Endothelial cell of umbilical vein (primary cell): ENCODE measurements at regions not wholly inside any gene's neighbourhood (a gene's known extent, or its start where the extent isn't known, plus 50 kb on each side); places are given as distances from the start of the nearest gene placed in this dataset.

ENCODE experiments used
- CTCF ChIP-seq, 2 donors: IDR thresholded peaks; 1 replicate in 1 of 2; 2 replicates in 1 of 2; pipeline ENCODE4 v1.5.1; 2011; ENCODE audit warnings: low read length in 2 of 2, mild to moderate bottlenecking in 2 of 2, moderate library complexity in 2 of 2, control low read depth in 1 of 2, inconsistent platforms in 1 of 2, low read depth in 1 of 2; ENCODE audit not compliant: insufficient read depth in 1 of 2; ENCODE audit errors: extremely low read depth in 1 of 2
- EZH2 ChIP-seq: IDR thresholded peaks from 2 replicates; pipeline ENCODE4 v1.6.1; 2012; ENCODE audit warnings: borderline replicate concordance, low read depth, mild to moderate bottlenecking, moderate library complexity, low read length, inconsistent platforms; ENCODE audit not compliant: severe bottlenecking
- FOS ChIP-seq: IDR thresholded peaks from 2 replicates; pipeline ENCODE4 v1.6.1; 2011; ENCODE audit warnings: mild to moderate bottlenecking, low read length, moderate library complexity, borderline replicate concordance; ENCODE audit not compliant: insufficient read depth
- MYC ChIP-seq: IDR thresholded peaks from one replicate; pipeline ENCODE4 v1.6.1; 2011; ENCODE audit warnings: mild to moderate bottlenecking, low read depth, low read length
- POLR2A ChIP-seq: IDR thresholded peaks from 2 replicates; pipeline ENCODE4 v1.6.1; 2012; ENCODE audit warnings: low read depth, mild to moderate bottlenecking, control low read depth, low read length
- POLR2AphosphoS5 ChIP-seq: IDR thresholded peaks from 2 replicates; pipeline ENCODE4 v1.6.1; 2012; ENCODE audit warnings: low read depth, mild to moderate bottlenecking, control low read depth, low read length, moderate library complexity; ENCODE audit not compliant: insufficient read depth
- TF ChIP-seq, protein P1 (sequence below): IDR thresholded peaks from 2 replicates; pipeline ENCODE4 v1.6.1; 2011; ENCODE audit not compliant: insufficient read depth, insufficient read length

DNA sequence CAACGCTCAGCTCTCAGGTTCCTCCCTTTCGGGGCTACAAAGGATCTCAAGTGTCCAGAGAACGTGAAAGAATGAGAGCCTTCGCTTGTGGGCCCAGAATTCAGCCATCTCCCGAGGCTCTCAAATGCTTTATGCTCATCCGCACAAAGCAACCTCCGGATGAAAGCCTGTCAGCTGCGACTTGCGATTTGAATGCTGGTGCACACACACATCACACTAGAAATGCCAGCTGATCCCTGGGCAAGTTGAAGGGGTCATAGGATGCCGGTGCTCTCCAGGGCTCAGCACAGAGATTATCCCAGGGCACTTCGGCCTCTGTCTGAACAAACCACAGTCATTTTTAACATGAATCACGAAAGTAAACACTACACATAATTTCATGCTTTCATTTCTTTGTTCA is 141.8 kb upstream of the MYT1L start:
- TF ChIP-seq POLR2A: no peak
- TF ChIP-seq CTCF (IDR thresholded peaks at IDR 0.05; ENCODE audit: extremely low read depth in 1 of 2, insufficient read depth in 1 of 2, low read depth in 1 of 2, low read length in 2 of 2): no peak
- TF ChIP-seq EZH2: no peak
- no peak for TF ChIP-seq MYC
- TF ChIP-seq FOS: no peak
- TF ChIP-seq POLR2AphosphoS5: no peak
- TF ChIP-seq, protein P1, sequence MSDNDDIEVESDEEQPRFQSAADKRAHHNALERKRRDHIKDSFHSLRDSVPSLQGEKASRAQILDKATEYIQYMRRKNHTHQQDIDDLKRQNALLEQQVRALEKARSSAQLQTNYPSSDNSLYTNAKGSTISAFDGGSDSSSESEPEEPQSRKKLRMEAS: no peak
